ENCODE measurements at regions not wholly inside any gene's neighbourhood (a gene's known extent, or its start where the extent isn't known, plus 50 kb on each side); places are given as distances from the start of the nearest gene placed in this dataset.

- Mint-ChIP-seq H3K4me3 (no peak overlapping the region), H3K36me3 (ENCODE audit: low read depth) (no peaks in the 10 kb centered on the region), H3K27me3 (ENCODE audit: insufficient read depth) (no peaks in the 10 kb centered on the region; the same call in 1 of the 2 replicates), H3K9me3 (peaks cover 17% of the 10 kb centered on the region; the same call in 1 of the 2 replicates), H3K4me1 (ENCODE audit: low read depth) (no peaks in the 10 kb centered on the region), H3K27ac (no peak overlapping the region)
- TF ChIP-seq CTCF (IDR thresholded peaks at IDR 0.05) = no peak
- DNase-seq = no peak
Measured at GRCh38 chr2:114389021-114389420, 53.4 kb upstream of the DPP10 start.
